Dedifferentiated amniotic fluid mesenchymal stem cell (primary cell): ENCODE measurements at regions not wholly inside any gene's neighbourhood (a gene's known extent, or its start where the extent isn't known, plus 50 kb on each side); places are given as distances from the start of the nearest gene placed in this dataset.

Experiments
- DNase-seq: peaks from one replicate; pipeline ENCODE4 v3.0.0-alpha.2; 2016; ENCODE audit errors: extremely low spot score

DNA sequence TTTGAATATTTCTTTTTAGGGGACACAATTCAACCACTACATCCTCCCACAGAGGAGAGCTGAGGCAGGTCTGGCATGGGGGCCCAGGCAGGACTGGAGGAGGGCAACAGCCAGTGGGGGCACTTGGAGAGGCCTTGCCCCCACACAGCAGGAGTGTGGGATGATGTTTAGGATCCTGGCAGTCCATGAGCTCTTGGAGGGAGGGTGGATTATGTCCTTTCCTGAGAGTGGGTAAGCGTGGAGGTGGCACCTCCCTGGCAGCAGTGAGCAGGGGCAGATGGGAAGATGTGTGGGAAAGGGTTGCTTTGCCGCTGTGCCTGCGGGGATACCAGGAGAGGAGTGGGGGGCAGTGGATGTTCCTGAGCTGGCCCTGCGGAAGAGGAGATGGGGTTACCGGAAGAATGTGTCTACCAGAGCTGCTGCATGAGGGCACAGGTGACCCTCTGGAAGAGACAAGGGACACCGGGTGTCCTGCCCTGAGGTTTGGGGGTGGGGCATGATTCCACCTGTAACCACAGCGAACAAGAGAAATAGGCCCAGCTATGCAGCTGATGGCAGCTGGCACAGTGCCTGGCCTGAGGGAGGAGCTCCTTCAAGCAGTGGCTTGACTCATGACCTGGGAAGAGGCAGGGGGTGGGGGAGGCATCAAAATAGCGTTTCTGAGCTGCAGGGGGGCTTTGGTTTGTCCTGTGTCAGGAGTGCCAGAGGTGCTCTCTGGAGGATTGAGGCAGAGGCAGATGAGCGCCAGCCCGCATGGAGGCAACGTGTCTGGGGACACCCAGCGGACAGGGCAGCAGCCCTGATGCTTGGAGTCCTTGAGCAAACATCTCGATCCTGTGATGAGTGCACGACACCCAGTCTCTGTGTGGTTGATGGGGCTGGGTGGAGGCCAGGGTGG, 123.9 kb upstream of the TMPRSS2 start:
- DNase-seq, result no peak

DNA sequence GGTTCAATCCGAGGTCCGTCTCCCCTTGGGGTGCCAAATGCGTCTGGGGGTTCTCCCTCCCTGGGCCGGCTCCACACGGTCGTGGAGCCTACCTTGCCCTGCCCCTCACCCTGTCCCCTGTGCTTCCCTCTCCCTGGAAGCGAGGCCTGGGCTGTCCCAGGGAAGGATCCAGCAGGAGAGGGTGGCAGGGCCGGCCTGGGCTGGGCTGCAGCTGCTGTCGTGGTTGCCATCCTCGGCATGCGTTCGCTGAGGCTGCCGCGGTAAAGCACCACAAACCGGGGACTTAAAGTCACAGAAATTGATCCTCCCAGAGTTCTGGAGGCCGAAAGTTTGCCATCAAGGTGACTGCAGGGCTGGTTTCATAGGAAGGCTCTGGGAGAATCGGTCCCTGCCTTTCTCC, 123.0 kb upstream of the TMPRSS2 start:
- no peak for DNase-seq

DNA sequence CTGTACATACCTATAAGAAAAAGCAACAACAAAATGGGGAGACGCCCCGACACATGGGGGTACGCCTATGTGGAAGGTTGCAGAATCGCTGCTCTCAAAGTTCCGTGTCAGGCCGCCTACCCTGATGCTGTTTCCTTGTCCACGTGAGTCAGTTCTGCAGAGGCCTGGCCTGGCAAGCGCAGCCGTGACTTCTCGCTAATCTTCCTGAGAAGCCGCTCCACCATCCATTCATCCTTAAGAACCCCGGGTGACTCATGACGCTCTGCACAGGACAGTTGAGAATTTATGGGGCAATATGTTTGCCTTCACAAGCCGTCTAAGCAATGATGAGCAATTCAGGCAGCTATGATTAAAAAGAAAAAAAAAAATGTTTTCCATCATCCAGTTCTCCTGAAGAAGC, 122.3 kb upstream of the TMPRSS2 start:
- peak; percentile 36 for DNase-seq

DNA sequence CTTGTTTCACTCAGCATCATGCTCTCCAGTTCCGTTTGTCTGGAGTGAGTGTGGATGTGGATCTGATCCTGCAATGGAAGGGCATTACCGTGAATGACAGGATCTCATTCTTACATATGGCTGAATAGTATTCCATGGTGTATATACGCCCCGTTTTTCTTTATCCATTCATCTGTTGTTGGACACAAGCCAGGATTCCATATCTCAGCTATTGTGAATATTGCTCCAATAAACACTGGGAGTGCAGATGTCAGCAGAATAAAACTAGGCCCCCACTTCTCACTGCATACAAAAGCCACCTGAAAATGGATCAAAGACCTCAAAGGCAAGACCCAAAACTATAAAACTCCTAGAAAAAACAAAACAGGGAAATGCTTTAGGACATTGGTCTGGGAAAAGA, 120.3 kb upstream of the TMPRSS2 start:
- DNase-seq, result no peak

DNA sequence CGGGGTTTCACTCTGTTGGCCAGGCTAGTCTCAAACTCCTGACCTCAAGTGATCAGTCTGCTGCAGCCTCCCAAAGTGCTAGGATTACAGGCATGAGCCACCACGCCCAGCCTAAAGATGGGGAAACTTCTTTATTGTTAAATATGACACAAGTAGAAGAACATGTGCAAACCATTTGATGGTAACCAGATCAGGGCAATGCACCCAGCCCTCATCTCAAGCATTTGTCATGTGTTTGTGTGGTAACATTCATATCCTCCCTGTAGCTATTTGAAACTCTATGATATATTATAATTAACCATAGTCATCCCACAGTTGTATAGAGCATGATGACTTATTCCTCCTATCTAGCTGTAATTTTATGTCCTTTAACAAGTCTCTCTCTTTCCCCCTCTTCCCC, 119.5 kb upstream of the TMPRSS2 start:
- no peak for DNase-seq

DNA sequence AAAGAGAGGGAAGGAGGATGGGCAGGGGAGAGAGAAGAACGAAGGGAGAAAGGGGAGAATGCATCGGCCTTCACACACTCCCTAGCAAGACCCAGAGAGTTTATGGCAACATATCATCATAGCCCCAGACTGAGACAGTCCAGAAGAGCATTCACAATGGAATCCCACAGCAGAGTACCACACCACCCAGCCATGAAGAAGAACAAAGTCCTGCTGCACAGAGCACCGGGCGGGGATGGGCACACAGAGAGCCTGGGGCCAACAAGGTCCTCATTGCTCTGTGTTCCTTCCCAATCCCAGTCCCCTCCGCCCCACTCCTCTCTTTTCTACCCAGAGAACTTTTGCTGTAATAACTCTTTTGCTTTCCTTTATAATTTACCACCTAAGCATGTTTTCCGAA, 118.1 kb upstream of the TMPRSS2 start:
- no peak for DNase-seq

DNA sequence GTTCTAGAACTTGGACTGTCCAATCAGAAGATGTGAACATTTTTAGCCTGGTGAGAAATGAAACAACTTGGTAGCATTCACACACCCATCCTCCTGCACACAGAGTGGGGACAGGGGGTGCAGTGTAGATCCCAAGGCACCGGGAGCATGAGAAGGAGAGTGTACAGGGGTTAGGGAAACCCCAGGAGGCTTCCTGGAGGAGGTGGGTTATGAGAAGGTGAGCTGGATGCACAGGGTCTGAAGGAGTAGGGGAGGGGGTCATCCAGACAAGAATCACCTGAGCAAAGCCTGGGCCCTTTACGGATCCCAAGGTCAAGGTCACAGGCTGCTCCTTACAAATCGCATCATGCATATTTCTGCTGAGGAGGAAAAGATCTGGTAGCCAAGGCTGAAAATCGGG, 117.5 kb upstream of the TMPRSS2 start:
- DNase-seq, result no peak

DNA sequence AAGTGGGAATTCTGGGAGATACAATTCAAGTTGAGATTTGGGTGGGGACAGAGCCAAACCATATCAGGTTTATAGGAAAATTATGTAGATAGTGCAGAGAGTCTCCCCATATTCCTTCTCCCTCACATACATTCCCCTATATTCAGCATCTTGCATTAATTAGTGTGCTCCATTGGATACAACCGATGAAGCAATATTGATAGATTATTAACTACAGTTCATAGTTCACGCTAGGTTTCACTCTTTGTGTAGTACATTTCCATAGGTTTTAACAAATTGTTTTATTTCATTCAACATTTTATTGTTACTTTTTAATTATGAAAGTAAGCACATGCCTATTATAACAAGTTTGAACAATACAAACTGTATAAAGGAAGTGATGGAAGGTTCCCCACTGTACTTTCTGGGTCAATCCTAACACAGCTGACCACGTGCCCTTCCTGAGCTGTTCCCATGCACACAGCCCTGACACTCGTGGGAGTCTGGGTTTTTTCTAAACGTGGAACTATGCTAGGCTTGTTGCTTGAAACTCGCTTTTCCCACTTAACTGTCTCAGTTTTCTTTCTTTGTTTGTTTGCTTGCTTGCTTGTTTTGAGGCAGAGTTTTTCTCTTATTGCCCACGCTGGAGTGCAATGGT, 116.8 kb upstream of the TMPRSS2 start:
- no peak for DNase-seq

DNA sequence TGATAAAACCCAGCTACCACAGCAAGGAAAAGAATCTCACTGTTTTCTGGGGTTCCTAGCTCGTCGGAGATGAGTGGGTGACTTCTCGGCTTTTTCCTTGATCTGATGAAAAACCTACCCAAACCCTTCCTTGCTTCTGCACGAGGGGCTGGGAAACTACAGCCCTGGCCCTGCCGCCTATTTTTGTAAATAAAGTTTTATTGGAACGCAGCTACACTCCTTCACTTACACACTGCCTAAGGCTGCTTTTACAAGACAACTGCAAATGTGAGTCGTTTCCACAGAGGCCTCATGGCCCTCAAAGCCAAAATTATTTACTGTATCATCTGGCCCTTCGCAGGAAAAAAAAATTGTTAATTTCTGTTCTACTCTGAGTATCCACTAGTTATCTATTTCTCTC, 116.0 kb upstream of the TMPRSS2 start:
- DNase-seq, result no peak

DNA sequence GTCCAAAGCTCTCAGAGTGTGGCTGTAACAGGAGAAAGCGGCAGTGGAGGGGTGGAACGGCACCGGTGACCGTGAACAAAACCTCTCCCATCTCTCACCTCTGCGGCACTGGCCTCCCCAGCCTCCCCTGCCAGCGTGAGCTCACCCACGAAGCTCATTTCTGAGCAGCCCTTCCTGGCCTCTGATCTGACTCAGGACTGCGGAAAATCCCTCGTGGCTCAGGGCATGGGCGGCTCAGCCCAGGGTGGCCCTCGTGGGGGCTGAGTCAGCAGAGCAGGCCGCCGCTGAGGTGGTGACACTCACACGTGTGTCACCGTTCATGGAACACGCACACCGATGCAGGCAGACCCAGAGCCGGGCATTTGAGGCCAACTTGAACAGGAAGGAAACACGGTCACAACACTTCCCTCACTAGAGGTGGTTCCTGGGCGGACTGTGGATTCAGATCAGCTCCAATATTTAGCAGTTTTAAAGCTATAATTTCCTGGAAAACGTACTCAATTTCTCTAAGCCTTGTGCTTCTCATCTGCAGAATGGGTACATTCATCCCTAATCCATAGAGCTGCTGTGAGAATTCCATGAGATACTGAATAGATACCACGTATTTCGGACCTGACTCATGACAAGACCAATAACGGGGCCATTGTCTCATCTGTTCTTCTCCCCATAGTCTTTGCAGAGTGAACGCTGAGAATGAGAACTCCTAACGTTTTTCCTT, 115.0 kb upstream of the TMPRSS2 start:
- no peak for DNase-seq

DNA sequence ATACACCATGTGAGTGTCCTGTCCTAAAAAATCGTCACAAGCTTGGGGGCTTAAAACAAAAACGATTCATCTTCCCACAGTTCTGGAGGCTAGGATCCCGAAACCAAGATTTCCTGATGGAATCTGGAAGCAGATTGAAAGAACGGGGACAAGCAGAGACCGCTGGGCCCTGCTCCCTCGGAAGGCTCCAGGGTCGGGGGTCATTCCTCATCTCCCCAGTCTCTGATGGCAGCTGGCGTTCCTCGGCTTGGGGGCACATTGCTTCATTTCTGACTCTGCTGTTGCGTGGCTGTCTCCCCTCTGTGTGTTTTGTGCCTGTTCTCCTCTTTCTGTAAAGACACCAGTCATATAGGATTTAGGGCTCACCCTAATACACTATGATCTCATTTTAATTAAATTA, 114.2 kb upstream of the TMPRSS2 start:
- no peak for DNase-seq

DNA sequence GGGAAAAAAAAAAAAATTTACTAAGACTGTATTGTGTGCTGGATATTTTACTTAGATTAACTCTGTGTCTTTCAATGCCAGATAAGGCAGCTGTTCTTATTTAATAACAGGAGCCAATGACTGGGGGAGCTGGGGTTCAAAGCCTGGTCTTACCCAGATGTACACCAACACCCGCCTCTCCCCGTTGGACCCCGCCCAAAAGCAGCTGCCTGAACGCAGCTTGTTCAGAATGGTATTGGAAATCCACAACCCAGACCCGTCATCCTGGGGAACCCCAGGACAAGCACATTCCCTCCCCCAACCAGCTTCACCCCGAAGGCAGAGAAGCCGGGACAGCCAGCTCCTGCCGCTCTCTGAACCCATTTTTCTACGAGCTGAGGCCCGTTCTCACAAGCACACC, 113.6 kb upstream of the TMPRSS2 start:
- DNase-seq, result no peak

DNA sequence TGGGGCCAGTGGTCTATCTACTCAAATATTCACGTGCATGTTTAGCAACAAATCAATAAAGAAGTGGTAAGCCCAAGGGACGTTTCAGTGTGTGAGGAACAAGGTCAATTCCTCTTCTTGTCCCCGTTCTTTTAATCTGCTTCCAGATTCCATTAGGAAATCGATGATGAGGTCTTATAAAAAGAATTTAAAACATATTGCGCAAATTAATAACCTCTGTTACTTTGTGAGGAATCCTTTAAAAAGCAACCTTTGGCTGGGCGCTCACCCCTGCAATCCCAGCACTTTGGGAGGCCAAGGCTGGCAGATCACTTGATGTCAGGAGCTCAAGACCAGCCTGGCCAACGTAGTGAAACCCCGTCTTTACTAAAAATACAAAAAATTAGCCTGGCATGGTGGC, 113.0 kb upstream of the TMPRSS2 start:
- DNase-seq, result no peak

DNA sequence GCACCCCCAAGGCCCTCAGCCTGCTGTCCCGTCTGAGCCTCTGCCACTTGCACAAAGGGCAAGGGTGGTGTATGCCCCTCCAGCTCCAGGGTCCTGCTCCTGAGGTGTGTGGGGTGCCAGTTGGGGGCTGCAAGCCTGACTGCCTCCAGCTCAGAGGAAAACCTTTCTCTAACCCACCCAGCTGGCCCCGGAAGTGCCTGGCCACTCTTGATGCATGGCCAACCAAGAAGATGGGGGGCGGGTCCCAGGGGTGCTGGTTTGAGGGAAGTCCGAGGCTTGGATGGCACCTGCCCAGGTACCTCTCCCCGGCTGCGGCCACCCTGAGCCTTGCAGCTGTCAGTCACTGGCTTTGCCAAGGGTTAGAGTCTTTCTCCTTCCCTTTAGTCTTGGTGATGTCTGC, 112.6 kb upstream of the TMPRSS2 start:
- DNase-seq, result no peak

DNA sequence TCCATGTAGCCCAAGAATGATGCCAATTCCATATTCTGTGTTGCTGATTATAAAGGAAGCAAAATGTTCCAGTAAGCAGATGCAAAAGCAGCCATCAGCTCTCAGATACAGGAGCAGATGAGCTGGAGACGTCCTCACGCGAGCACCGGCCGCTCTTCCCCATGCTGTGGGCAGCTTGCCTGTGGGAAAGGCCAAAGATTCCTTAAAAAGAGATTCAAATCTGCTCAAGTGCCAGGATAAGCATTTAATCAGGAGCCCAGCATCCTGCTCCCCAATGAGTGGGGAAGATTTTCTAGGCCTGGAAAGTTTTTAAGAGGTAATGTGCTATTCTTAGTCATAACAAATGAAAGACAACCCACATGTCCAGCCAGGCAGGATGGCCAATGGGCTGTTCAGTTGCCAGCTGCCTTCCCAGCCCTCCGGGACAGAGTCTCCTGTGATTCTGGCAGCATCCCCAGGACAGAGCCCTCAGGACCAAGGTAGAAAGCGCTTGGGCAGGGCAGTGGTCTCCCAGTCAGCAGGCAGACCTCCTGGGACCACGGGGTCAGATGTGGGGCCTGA, 108.2 kb upstream of the TMPRSS2 start:
- peak; percentile 72 for DNase-seq

DNA sequence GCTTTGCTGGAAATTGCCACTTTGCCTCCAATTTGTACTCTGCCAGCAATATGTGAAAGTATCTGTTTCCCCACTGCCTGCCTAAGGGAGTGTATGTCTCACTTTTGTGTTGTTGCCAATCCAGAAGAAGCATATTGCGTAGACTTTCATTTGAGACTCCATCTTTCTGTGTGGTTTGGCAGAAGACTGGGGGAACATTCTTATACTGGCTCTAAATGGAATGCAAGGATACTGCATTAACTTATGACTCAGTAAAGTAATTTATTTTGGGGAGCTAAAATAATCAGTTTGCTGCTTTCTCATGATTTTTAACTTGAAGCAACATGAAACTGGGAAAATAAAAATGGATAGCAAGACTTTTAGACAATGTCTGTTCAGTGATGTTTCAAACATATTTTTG, 107.7 kb upstream of the TMPRSS2 start:
- DNase-seq, result peak; percentile 98

DNA sequence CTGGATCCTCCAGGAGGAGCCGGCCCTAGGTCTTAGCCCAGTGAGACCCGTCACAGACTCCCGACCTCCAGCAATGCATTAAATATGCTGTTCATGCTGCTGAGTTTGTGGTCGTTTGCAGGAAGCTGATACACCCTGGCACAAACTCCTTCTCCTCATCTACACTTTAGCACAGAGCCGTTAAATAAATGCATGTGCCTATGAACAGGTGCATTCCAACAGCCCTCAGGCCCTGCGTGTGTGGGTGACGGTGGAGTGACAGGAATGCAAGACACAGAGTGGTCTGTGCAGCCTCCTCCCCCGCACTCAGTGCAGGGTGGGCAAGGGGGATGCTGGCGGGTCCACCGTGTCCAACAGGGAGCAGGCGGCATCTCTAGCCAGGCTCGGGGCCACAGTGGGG, 106.6 kb upstream of the TMPRSS2 start:
- DNase-seq, result no peak

DNA sequence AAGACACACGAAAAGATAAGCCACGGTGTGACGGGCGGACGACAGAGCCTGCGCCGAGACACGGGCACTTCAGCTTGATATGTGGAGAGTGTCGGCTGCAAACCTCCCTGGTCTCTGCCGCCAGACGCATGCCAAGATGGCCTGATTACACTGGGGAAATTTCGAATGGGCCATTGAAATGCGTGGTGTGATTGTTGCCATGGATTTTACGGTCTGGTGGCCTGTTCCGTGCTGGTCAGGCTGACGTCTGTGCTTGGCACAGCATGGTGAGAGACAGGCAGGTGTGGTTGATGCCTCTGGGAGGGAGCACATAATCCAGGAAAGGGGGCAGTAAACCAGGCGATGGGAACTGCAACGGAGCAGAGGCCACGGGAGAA, 105.6 kb upstream of the TMPRSS2 start:
- no peak for DNase-seq

DNA sequence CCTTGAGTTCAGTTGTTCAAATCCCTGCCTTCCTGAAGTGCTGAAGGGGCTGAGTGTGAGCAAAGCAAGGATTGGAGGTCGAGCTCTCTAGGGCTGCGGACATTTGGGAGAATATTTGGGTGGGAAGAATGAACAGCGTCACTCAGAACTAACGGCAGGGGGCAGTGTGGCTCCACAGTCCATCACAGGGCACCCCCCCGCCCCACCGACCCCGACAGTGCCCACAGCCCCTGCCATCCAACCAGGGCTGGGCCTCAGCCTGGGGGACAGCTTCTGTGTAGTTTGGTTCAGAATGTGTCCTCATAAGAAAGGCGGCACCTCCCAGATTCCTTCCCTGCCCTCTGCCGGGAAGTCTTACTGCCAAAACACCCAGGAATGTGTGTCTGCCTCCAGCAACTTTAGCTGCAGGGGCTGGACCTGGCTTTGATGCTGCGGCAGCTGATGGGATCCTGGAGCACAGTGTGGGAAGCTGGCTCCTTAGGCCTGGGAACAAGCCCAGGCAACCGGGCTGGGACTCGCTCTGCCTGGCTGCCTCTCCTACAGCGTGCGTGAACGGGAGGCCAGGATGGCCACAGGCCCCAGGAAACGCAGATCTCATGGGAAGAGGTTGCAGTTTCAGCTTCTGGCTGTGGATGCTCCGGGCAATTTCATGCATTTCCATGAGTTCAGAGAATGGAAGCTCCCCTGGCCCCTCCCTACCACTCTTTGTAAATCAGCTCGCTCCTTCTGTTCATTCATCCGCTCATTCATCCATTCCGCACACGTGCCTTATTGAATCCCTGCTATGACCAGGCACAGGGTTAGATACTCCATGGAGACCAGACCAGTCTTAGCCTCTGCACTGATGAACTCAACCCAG, 104.9 kb upstream of the TMPRSS2 start:
- peak; percentile 98 for DNase-seq

DNA sequence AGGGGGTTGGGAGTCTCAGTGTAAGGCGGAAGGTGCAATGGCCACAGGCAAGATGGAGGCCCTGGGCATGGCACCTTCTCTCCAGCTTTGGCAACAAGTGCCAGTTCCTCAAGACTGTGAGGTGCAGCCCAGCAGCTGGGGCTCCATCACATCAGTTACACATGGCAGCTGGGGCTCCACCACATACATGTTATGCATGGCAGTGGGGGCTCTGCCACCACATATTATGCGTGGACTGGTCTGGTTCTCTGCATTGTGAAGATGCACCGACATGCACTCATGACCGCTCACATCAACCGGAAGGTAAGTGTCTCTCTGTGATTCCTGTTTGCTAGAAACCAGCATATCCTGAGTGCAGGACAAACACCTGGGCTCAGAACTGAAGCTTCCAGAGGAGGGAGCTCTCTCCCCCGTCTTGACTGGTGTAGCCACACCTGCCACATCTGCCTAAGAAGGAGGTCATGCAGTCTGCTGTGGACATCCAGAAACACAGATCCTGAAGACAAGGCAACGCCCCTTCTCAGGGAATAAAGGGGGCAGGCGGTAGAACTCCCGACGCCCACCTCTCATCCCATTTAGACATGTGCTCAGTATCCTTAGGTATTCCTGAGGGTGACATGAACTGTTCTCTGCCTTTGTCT, 104.1 kb upstream of the TMPRSS2 start:
- no peak for DNase-seq

DNA sequence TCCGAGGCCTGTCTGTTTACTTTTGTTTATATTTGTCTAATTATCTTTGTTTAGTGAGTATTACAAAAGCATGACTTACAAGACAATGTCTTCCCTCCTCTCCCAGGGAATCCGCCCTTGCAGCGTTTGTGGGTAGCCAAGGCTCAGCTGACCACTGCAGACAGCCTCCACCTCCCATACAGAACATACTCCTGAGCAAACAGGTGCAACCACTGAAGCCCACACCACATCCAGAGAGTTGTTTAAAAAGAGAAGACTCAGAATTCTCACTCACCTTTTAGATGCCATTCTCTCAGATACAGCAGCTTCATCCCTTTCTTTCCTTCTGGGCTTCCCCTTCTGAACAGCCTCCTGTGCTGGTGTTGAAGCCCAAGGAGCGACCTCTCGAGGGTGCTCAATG, 103.5 kb upstream of the TMPRSS2 start:
- no peak for DNase-seq
